ENCODE measurements at regions not wholly inside any gene's neighbourhood (a gene's known extent, or its start where the extent isn't known, plus 50 kb on each side); places are given as distances from the start of the nearest gene placed in this dataset.

DNA sequence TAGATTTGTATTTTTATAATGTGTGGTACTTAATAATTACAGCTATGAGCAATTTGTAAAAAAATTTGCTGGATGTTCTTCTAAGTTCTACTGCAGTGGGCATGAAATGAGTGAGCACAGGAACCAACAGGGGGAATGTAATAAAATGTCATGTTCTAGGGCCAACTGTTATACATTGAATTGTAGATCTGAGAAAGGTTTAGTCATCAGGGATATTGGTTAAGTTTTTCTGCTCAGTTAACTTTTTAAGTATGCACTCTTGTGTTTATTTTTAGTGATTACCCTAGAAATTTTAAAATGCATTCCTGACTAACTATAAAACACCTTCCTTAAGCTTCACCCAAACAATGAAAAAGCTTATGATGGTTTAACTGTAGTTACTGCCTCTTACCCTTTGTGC, 101.8 kb downstream of the CAND1 start:
- TF ChIP-seq, protein P1, sequence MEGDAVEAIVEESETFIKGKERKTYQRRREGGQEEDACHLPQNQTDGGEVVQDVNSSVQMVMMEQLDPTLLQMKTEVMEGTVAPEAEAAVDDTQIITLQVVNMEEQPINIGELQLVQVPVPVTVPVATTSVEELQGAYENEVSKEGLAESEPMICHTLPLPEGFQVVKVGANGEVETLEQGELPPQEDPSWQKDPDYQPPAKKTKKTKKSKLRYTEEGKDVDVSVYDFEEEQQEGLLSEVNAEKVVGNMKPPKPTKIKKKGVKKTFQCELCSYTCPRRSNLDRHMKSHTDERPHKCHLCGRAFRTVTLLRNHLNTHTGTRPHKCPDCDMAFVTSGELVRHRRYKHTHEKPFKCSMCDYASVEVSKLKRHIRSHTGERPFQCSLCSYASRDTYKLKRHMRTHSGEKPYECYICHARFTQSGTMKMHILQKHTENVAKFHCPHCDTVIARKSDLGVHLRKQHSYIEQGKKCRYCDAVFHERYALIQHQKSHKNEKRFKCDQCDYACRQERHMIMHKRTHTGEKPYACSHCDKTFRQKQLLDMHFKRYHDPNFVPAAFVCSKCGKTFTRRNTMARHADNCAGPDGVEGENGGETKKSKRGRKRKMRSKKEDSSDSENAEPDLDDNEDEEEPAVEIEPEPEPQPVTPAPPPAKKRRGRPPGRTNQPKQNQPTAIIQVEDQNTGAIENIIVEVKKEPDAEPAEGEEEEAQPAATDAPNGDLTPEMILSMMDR (IDR thresholded peaks at IDR 0.05), result no peak
- TF ChIP-seq EZH2 (IDR thresholded peaks at IDR 0.05), result no peak
- TF ChIP-seq EZH2phosphoT487 (IDR thresholded peaks at IDR 0.05), result no peak
